Endothelial cell of umbilical vein (primary cell): ENCODE measurements at regions not wholly inside any gene's neighbourhood (a gene's known extent, or its start where the extent isn't known, plus 50 kb on each side); places are given as distances from the start of the nearest gene placed in this dataset.

Experiments used
- BruUV-seq: library from RNA; stranded (reverse); fragments of 400-500 nt; replicated peaks from 2 replicates; lab custom pipeline; 2021; lab: Mats Ljungman, UMichigan
- CTCF ChIA-PET: fragments of 300-600, 350-600 bp; sonication (Branson Sonifier 250); formaldehyde crosslinking; loops from one replicate; lab custom pipeline; 2021; ENCODE audit warnings: antibody characterized with exemption, inconsistent platforms; lab: Charles Lee
- POLR2A ChIA-PET: fragments of 300-600, 350-600 bp; sonication (Branson Sonifier 250); formaldehyde crosslinking; loops from one replicate; lab custom pipeline; 2021; ENCODE audit warnings: antibody characterized with exemption, inconsistent platforms; lab: Charles Lee
- DNase-seq: peaks from one replicate; pipeline ENCODE4 v3.0.0-alpha.2; 2011; ENCODE audit warnings: low read depth, low spot score
- FAIRE-seq: peaks from 2 replicates; lab custom pipeline; 2011; peaks lifted over from hg19 to GRCh38; lab: Jason Lieb, UNC
- H2AFZ ChIP-seq: 2 replicates; pipeline ENCODE4 v1.6.0; 2012; ENCODE audit warnings: low read depth, low read length, control low read depth, inconsistent platforms
- H3K27ac ChIP-seq: 2 replicates; pipeline ENCODE4 v1.5.1; 2011; ENCODE audit warnings: low read depth, mild to moderate bottlenecking, control low read depth, low read length, moderate library complexity; ENCODE audit not compliant: insufficient read depth
- H3K27me3 ChIP-seq, 2 experiments: 2 replicates each; pipeline versions ENCODE4 v1.6.0 to v1.6.1; 2011; ENCODE audit warnings: low read length in 2 of 2, mixed read lengths in 1 of 2; ENCODE audit not compliant: control insufficient read depth in 2 of 2, insufficient read depth in 2 of 2
- H3K36me3 ChIP-seq, 2 experiments: 2 replicates in 1 of 2; 3 replicates in 1 of 2; pipeline ENCODE4 v1.5.1; 2011; ENCODE audit warnings: low read length in 2 of 2, mild to moderate bottlenecking in 1 of 2, moderate library complexity in 1 of 2; ENCODE audit not compliant: control insufficient read depth in 2 of 2, insufficient read depth in 2 of 2; ENCODE audit errors: extremely low read depth in 1 of 2
- H3K4me1 ChIP-seq: 3 replicates; pipeline ENCODE4 v1.5.1; 2011; ENCODE audit warnings: mild to moderate bottlenecking, low read length; ENCODE audit not compliant: control insufficient read depth, insufficient read depth; ENCODE audit errors: extremely low read depth
- H3K4me2 ChIP-seq: 2 replicates; pipeline ENCODE4 v1.6.1; 2011; ENCODE audit warnings: low read length, control low read depth, mixed read lengths; ENCODE audit not compliant: insufficient read depth
- H3K4me3 ChIP-seq, 3 experiments: fragments of 200-600 bp in 1 of 3; sonication (generic), shearing (Covaris generic) in 1 of 3; replicated peaks in 1 of 3; 2 replicates each; pipeline ENCODE4 v1.5.1; 2011 to 2016; ENCODE audit warnings: control low read depth in 3 of 3, low read length in 3 of 3, mild to moderate bottlenecking in 2 of 3, inconsistent platforms in 1 of 3, low read depth in 1 of 3, moderate library complexity in 1 of 3; ENCODE audit not compliant: insufficient read depth in 1 of 3
- H3K79me2 ChIP-seq: 2 replicates; pipeline ENCODE4 v1.6.0; 2012; ENCODE audit warnings: low read length, inconsistent platforms; ENCODE audit not compliant: control insufficient read depth, insufficient read depth
- H3K9ac ChIP-seq: replicated peaks from 2 replicates; pipeline ENCODE3; 2011; ENCODE audit warnings: low read length, control low read depth; ENCODE audit not compliant: insufficient read depth; ENCODE audit errors: extremely low read depth
- H3K9me1 ChIP-seq: replicated peaks from 3 replicates; pipeline ENCODE4 v1.6.0; 2011; ENCODE audit warnings: mild to moderate bottlenecking, low read length; ENCODE audit not compliant: control insufficient read depth, insufficient read depth; ENCODE audit errors: extremely low read depth
- H3K9me3 ChIP-seq: replicated peaks from 2 replicates; pipeline ENCODE4 v1.5.1; 2012; ENCODE audit warnings: low read length, inconsistent platforms; ENCODE audit not compliant: control insufficient read depth, insufficient read depth
- H4K20me1 ChIP-seq: replicated peaks from 2 replicates; pipeline ENCODE3; 2011; ENCODE audit warnings: mild to moderate bottlenecking, low read length; ENCODE audit not compliant: control insufficient read depth, insufficient read depth; ENCODE audit errors: extremely low read depth
- EZH2 ChIP-seq: IDR thresholded peaks from 2 replicates; pipeline ENCODE4 v1.6.1; 2012; ENCODE audit warnings: borderline replicate concordance, low read depth, mild to moderate bottlenecking, moderate library complexity, low read length, inconsistent platforms; ENCODE audit not compliant: severe bottlenecking
- FOS ChIP-seq: IDR thresholded peaks from 2 replicates; pipeline ENCODE4 v1.6.1; 2011; ENCODE audit warnings: mild to moderate bottlenecking, low read length, moderate library complexity, borderline replicate concordance; ENCODE audit not compliant: insufficient read depth
- GATA2 ChIP-seq: IDR thresholded peaks from 2 replicates; pipeline ENCODE4 v1.7.0; 2011; ENCODE audit warnings: low read depth, mild to moderate bottlenecking, moderate library complexity, mixed read lengths, low read length; ENCODE audit not compliant: insufficient read length, insufficient read depth
- JUN ChIP-seq: IDR thresholded peaks from 2 replicates; pipeline ENCODE4 v1.6.1; 2011; ENCODE audit warnings: borderline replicate concordance, low read depth; ENCODE audit not compliant: insufficient read length, insufficient read depth
- MYC ChIP-seq: IDR thresholded peaks from one replicate; pipeline ENCODE4 v1.6.1; 2011; ENCODE audit warnings: mild to moderate bottlenecking, low read depth, low read length
- POLR2A ChIP-seq: IDR thresholded peaks from 2 replicates; pipeline ENCODE4 v1.6.1; 2012; ENCODE audit warnings: low read depth, mild to moderate bottlenecking, control low read depth, low read length
- POLR2AphosphoS5 ChIP-seq: IDR thresholded peaks from 2 replicates; pipeline ENCODE4 v1.6.1; 2012; ENCODE audit warnings: low read depth, mild to moderate bottlenecking, control low read depth, low read length, moderate library complexity; ENCODE audit not compliant: insufficient read depth
- dilution Hi-C: fragments of 300-500 bp; cut with MboI; formaldehyde crosslinking; loops from one replicate; pipeline ENCODE4 v1.15.0; 2019; ENCODE audit warnings: low sequenced_read_pairs; ENCODE audit not compliant: extremely low pct_ligation_motif_present
- intact Hi-C: fragments of 100-400 bp; cut with micrococcal nuclease; formaldehyde crosslinking; loops from one replicate; pipeline ENCODE4 v1.10.0; 2022
- TF ChIP-seq, protein P1 (sequence below), 2 donors: IDR thresholded peaks; 1 replicate in 1 of 2; 2 replicates in 1 of 2; pipeline ENCODE4 v1.5.1; 2011; ENCODE audit warnings: low read length in 2 of 2, mild to moderate bottlenecking in 2 of 2, moderate library complexity in 2 of 2, control low read depth in 1 of 2, inconsistent platforms in 1 of 2, low read depth in 1 of 2; ENCODE audit not compliant: insufficient read depth in 1 of 2; ENCODE audit errors: extremely low read depth in 1 of 2
- TF ChIP-seq, protein P2 (sequence below): IDR thresholded peaks from 2 replicates; pipeline ENCODE4 v1.6.1; 2011; ENCODE audit not compliant: insufficient read depth, insufficient read length

DNA sequence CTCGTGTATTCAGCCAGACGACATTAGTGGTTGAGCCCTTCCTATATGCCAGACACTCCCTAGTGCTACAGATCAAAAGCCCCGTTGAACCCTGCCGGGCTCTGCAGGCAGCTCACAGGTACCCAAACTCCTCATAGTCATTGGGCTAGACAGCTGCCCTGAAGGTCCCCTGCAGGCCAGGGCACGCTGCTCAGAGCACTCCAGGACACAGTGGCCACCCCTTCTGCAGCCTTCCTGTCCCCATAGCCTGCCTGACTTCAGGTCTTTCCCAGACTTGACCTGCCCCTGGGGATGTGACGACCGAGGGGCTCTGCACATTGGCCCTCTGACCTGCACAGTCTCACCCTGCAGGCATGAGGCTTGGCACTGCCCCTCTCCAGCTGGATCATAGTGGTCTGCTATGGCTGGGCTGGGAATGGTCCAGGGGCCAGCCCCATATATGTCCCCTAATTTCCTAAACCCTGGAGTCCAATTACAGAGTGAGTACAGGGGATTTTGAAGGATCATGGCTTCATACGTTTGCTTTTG is 64.2 kb upstream of the UBAC2 start:
- Histone ChIP-seq H3K27ac (no peak overlapping the region), H3K4me3 (no peak overlapping the region), H3K9ac (no peak overlapping the region), H3K9me3 (no peaks in the 10 kb centered on the region), H3K9me1 (no peaks in the 10 kb centered on the region), H3K36me3 (no peaks in the 10 kb centered on the region), H2AFZ (no peak overlapping the region), H3K79me2 (no peaks in the 10 kb centered on the region), H3K4me2 (no peak overlapping the region), H4K20me1 (no peaks in the 10 kb centered on the region), H3K4me1 (no peaks in the 10 kb centered on the region), H3K27me3 (peaks cover 5 to 6% of the 10 kb centered on the region in 2 experiments)
- FAIRE-seq = no peak
- no peak for TF ChIP-seq POLR2AphosphoS5
- TF ChIP-seq, protein P1, sequence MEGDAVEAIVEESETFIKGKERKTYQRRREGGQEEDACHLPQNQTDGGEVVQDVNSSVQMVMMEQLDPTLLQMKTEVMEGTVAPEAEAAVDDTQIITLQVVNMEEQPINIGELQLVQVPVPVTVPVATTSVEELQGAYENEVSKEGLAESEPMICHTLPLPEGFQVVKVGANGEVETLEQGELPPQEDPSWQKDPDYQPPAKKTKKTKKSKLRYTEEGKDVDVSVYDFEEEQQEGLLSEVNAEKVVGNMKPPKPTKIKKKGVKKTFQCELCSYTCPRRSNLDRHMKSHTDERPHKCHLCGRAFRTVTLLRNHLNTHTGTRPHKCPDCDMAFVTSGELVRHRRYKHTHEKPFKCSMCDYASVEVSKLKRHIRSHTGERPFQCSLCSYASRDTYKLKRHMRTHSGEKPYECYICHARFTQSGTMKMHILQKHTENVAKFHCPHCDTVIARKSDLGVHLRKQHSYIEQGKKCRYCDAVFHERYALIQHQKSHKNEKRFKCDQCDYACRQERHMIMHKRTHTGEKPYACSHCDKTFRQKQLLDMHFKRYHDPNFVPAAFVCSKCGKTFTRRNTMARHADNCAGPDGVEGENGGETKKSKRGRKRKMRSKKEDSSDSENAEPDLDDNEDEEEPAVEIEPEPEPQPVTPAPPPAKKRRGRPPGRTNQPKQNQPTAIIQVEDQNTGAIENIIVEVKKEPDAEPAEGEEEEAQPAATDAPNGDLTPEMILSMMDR (IDR thresholded peaks at IDR 0.05; ENCODE audit: extremely low read depth in 1 of 2, insufficient read depth in 1 of 2, low read depth in 1 of 2, low read length in 2 of 2) = no peak
- TF ChIP-seq JUN = no peak
- TF ChIP-seq EZH2 = no peak
- no peak for TF ChIP-seq GATA2
- no peak for TF ChIP-seq MYC
- TF ChIP-seq, protein P2, sequence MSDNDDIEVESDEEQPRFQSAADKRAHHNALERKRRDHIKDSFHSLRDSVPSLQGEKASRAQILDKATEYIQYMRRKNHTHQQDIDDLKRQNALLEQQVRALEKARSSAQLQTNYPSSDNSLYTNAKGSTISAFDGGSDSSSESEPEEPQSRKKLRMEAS = no peak
- no peak for TF ChIP-seq FOS
- no peak for TF ChIP-seq POLR2A
- no TSS peak for BruUV-seq
- no peak for DNase-seq
- intact Hi-C loops = no loop called here
- dilution Hi-C loops = no loop called here
- POLR2A ChIA-PET = no interaction called here
- CTCF ChIA-PET = no interaction called here
